Stimulated activated naive B cell treated with anti-CD40 and anti-IgM and Interleukin-4, amounts not matched to agents 10 μg/mL and 1 μg/mL and 100 μg/mL, for 72 hours (primary cell): ENCODE measurements at regions not wholly inside any gene's neighbourhood (a gene's known extent, or its start where the extent isn't known, plus 50 kb on each side); places are given as distances from the start of the nearest gene placed in this dataset.
"Not testable (repeated sequence)": the region's sequence is repeated elsewhere in the genome, so short reads cannot be mapped to it uniquely, and the experiment has no call there.

Experiments used
- ATAC-seq, 2 donors: fragments of 150-1000 bp; cut with Tn5 transposase; replicated peaks; 2 replicates each; pipeline ENCODE4 v1.10.0; 2021; ENCODE audit warnings: moderate library complexity in 1 of 2
- DNase-seq: peaks from one replicate; pipeline ENCODE4 v3.0.0; 2021
- H3K27ac Mint-ChIP-seq: one replicate; pipeline ENCODE4 v1.8.0; 2022; ENCODE audit warnings: mild to moderate bottlenecking, mixed read lengths
- H3K27me3 Mint-ChIP-seq, 2 donors: one replicate each; pipeline ENCODE4 v1.8.0; 2022; ENCODE audit warnings: mixed read lengths in 2 of 2
- H3K36me3 Mint-ChIP-seq, 2 donors: one replicate each; pipeline ENCODE4 v1.8.0; 2022; ENCODE audit warnings: mixed read lengths in 2 of 2, mild to moderate bottlenecking in 1 of 2
- H3K4me1 Mint-ChIP-seq, 2 donors: one replicate each; pipeline ENCODE4 v1.8.0; 2022; ENCODE audit warnings: mixed read lengths in 2 of 2, mild to moderate bottlenecking in 1 of 2
- H3K4me3 Mint-ChIP-seq, 2 donors: one replicate each; pipeline ENCODE4 v1.8.0; 2022; ENCODE audit warnings: mild to moderate bottlenecking in 2 of 2, mixed read lengths in 2 of 2, moderate library complexity in 1 of 2
- H3K9me3 Mint-ChIP-seq, 2 donors: one replicate each; pipeline ENCODE4 v1.8.0; 2022; ENCODE audit warnings: mixed read lengths in 2 of 2, mild to moderate bottlenecking in 1 of 2

DNA sequence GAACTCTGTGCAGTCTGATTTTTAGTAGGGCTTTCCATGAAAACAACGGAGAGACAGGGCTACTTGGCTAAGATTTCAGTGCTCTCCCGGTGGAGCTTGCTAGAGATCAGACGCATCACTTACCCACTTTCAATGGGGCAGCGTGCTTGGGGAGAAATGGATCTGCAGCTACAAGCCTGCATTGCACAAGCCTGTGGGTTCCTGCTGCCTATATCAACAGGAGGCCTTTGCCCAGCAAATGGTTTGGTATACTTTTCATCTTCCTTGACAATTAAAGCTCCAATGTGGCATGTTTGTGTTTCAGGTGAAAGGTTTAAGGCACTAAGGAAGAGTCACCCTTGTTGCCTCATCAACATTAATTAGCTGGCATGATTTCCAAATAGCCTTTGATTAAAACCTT lies 136.0 kb upstream of the FOXQ1 start:
- Mint-ChIP-seq H3K4me1 (no peaks in the 10 kb centered on the region), H3K27ac (no peak overlapping the region), H3K36me3 (no peaks in the 10 kb centered on the region), H3K27me3 (peaks cover 12 to 22% of the 10 kb centered on the region in 2 donors), H3K4me3 (no peak overlapping the region), H3K9me3 (peaks cover 3% of the 10 kb centered on the region in 2 donors)
- DNase-seq = no peak
- ATAC-seq = no peak

DNA sequence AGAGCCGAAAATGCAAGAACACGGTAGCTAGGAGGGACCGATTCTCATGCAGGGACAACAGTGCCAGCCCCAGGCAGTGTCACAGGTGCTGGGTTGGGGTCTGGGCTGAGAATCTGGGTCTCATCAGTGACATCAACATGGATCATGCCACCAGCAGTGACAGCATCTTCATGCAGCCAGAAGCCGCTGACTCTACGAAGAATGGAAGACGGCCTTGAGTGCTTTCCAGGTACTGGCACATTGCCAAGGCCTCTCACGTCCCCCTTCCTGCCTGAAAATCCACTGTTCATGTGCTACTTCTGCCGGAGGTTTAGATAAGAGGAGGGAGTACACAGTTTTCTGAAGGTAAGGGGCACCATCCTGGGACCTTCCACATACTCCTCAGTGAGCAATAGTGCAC lies 141.1 kb upstream of the FOXQ1 start:
- H3K27ac Mint-ChIP-seq = no peak overlapping the region
- H3K4me1 Mint-ChIP-seq = no peaks in the 10 kb centered on the region
- H3K36me3 Mint-ChIP-seq = no peaks in the 10 kb centered on the region
- DNase-seq = no peak
- H3K9me3 Mint-ChIP-seq = peaks cover 3% of the 10 kb centered on the region in 2 donors
- peaks cover 11 to 16% of the 10 kb centered on the region in 2 donors for H3K27me3 Mint-ChIP-seq
- no peak for ATAC-seq
- H3K4me3 Mint-ChIP-seq = no peak overlapping the region

GRCh38 chr6:1164600-1164999 lies 147.3 kb upstream of the FOXQ1 start:
- H3K4me3 Mint-ChIP-seq = no peak overlapping the region
- H3K36me3 Mint-ChIP-seq = no peaks in the 10 kb centered on the region
- ATAC-seq = no peak
- DNase-seq = no peak
- peaks cover 18 to 24% of the 10 kb centered on the region in 2 donors for H3K27me3 Mint-ChIP-seq
- no peak overlapping the region for H3K27ac Mint-ChIP-seq
- no peaks in the 10 kb centered on the region for H3K4me1 Mint-ChIP-seq
- peaks cover 0 to 1% of the 10 kb centered on the region in 2 donors for H3K9me3 Mint-ChIP-seq

DNA sequence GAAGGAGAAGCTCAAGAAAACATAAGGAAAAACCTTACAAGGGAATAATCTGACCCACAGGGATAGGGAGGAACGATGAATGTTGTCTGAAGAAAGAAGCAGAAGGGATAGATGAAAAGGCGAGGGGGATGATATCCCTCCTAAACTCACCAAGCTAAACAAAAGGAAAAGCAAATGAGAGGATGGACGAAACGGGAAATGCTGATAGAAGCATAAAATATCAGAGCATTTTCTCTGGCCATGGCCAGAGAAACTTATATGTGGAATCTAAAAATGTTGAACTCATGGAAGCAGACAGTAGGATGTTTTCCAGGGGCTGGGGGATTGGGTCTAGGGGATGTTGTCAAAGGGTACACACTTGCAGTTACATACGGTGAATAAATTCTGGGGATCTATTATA lies 148.4 kb upstream of the FOXQ1 start:
- Mint-ChIP-seq H3K4me1 (no peaks in the 10 kb centered on the region), H3K4me3 (no peak overlapping the region), H3K27ac (no peak overlapping the region), H3K27me3 (peaks cover 13 to 18% of the 10 kb centered on the region in 2 donors), H3K36me3 (no peaks in the 10 kb centered on the region), H3K9me3 (peaks cover 0 to 1% of the 10 kb centered on the region in 2 donors)
- no peak for DNase-seq
- ATAC-seq = no peak

GRCh38 chr6:1162367-1163275 lies 149.3 kb upstream of the FOXQ1 start:
- Mint-ChIP-seq H3K4me1 (no peaks in the 10 kb centered on the region), H3K4me3 (no peak overlapping the region), H3K27me3 (peaks cover 13 to 18% of the 10 kb centered on the region in 2 donors), H3K27ac (no peak overlapping the region), H3K9me3 (peaks cover 0 to 3% of the 10 kb centered on the region in 2 donors), H3K36me3 (no peaks in the 10 kb centered on the region)
- no peak for DNase-seq
- ATAC-seq = no peak

- not testable (repeated sequence) for ATAC-seq, DNase-seq, H3K36me3 Mint-ChIP-seq
Observed at GRCh38 chr6:1156411-1156810, 155.5 kb upstream of the FOXQ1 start.

DNA sequence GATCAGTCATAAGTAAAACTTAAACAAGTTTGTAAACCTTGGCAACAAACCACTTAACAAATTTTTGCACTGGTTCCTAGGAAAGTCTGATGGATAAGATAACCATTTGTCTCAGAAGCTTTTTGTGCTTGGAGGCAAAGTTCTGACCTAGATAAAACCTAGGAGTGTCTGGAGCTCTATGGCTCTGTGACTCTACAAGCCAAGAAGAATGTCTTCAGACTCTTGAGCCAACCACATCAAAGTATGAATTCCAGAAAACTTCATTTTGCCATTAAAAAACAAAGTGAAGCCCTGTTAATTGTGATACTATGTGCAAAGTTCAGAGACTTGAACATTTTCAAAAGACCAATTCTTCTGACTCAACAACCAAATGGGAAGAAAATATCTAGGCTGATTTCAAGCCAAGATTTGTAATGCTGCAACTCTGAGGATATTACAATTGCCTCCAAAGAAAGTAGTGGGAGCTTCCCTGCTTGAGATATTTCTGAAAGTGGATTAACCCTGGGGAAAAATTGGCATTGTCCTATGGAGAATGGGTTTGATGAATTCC lies 158.1 kb upstream of the FOXQ1 start:
- ATAC-seq (no peak), DNase-seq (no peak)
- Mint-ChIP-seq H3K4me1 (no peaks in the 10 kb centered on the region), H3K4me3 (no peak overlapping the region), H3K27me3 (peaks cover 13 to 15% of the 10 kb centered on the region in 2 donors), H3K9me3 (peaks cover 5 to 15% of the 10 kb centered on the region in 2 donors), H3K36me3 (no peaks in the 10 kb centered on the region), H3K27ac (no peak overlapping the region)

More at GRCh38 chr6:1156411-1156810, 155.5 kb upstream of the FOXQ1 start:
- H3K4me1 Mint-ChIP-seq, H3K4me3 Mint-ChIP-seq, H3K27ac Mint-ChIP-seq: not testable (repeated sequence)
- Mint-ChIP-seq H3K27me3 (peaks cover 11 to 13% of the 10 kb centered on the region in 2 donors), H3K9me3 (peaks cover 5 to 16% of the 10 kb centered on the region in 2 donors)

DNA sequence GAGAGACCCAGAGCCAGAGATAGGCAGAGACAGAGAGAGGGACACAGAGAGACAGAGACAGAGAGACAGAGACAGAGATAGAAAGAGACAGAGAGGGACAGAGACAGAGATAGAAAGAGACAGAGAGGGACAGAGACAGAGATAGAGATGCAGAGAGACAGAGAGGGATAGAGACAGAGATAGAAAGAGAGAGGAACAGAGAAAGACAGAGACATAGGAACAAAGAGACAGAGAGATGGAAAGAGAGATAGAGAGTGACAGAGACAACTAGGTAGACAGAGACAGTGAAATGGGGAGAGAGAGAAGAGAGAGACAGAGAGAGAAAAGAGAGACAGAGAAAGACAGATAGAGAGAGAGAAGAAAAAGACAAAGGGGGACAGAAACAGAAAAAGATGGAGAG lies 165.4 kb upstream of the FOXQ1 start:
- no peak overlapping the region for H3K4me3 Mint-ChIP-seq
- H3K27ac Mint-ChIP-seq = no peak overlapping the region
- H3K9me3 Mint-ChIP-seq = no peaks in the 10 kb centered on the region
- ATAC-seq = no peak
- H3K36me3 Mint-ChIP-seq = no peaks in the 10 kb centered on the region
- H3K4me1 Mint-ChIP-seq = no peaks in the 10 kb centered on the region
- peaks cover 22 to 44% of the 10 kb centered on the region in 2 donors for H3K27me3 Mint-ChIP-seq
- no peak for DNase-seq

DNA sequence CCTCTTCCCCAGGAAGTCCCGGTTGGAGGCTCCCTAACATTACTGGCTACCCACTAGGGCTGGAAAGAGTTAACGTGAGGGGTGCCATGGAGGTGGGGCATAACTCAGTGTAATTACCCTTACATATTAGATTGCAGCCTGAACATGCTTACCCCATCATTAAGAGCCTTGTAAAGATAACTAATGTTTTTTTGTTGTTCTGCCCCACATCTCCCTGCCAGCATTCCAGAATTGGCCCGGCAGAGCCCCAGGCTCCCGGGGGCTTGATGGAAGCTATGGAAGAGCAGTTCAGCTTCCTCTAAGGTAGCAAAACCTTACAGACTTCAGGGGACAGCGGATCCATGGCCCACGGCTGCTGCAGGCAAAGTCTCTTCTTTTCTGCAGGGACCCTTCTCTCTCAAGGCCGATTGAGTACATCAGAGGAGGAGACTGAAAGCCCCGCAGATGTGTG lies 166.1 kb upstream of the FOXQ1 start:
- H3K27ac Mint-ChIP-seq = no peak overlapping the region

DNA sequence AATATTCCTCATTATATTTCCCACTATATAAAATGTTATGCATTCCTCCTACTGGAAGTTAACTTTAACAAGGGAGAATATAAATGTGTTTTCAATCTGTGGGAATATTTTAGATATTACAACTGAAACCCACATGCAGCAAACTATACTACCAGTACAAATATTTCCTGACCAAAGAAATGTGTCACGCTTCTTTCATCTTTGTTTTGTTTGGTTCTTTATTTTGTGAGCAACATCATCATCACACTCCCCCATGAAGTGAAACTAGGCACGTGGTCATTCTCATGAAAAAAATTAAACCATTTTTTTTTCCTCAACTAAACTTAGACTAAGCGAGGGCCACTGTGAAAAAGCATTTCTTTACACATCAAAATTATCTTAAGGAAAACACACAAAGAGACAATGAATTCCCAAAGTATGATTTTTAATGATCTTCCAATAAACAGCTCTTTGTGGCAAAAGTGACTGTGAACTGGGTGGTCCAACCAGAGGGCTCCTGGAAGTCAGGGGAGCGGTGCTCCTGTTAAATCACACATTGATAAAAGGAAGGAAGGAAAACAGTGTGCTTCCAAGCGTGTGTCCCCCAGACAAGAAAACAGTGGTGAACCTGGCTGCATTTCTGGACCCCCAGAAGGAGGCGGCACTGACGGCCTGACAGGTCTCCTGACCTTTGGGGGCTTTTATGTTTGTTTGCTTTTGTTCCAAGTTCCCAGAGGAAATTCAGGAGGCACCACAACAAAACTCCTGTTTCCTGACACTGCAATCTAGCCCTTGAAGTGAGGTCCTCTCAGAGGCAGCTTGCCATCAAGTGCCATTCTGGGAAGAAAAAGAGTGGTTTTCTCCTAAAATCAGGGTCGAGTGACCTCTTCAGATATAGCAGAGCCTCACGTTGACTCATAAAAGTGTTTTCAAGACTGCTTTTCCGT lies 166.8 kb upstream of the FOXQ1 start:
- Mint-ChIP-seq H3K4me3 (no peak overlapping the region), H3K9me3 (no peaks in the 10 kb centered on the region), H3K4me1 (no peaks in the 10 kb centered on the region), H3K36me3 (no peaks in the 10 kb centered on the region), H3K27me3 (peaks cover 17 to 37% of the 10 kb centered on the region in 2 donors), H3K27ac (no peak overlapping the region)
- no peak for DNase-seq
- ATAC-seq = no peak

More for the DNA sequence above, 166.1 kb upstream of the FOXQ1 start:
- Mint-ChIP-seq H3K9me3 (no peaks in the 10 kb centered on the region), H3K4me3 (no peak overlapping the region), H3K36me3 (no peaks in the 10 kb centered on the region), H3K4me1 (no peaks in the 10 kb centered on the region), H3K27me3 (peaks cover 21 to 43% of the 10 kb centered on the region in 2 donors)
- DNase-seq = no peak
- ATAC-seq = no peak

- no peak overlapping the region for H3K27ac Mint-ChIP-seq
- no peak overlapping the region for H3K4me3 Mint-ChIP-seq
- ATAC-seq (no peak), DNase-seq (no peak)
- peaks cover 27 to 47% of the 10 kb centered on the region in 2 donors for H3K27me3 Mint-ChIP-seq
- H3K36me3 Mint-ChIP-seq = no peaks in the 10 kb centered on the region
- no peaks in the 10 kb centered on the region for H3K4me1 Mint-ChIP-seq
- peaks cover 5 to 11% of the 10 kb centered on the region in 2 donors for H3K9me3 Mint-ChIP-seq
Observed at GRCh38 chr6:1143655-1144054, 168.2 kb upstream of the FOXQ1 start.

GRCh38 chr6:1139155-1139890 lies 172.6 kb upstream of the FOXQ1 start:
- H3K4me3 Mint-ChIP-seq = no peak overlapping the region
- no peak for DNase-seq
- peaks cover 6 to 14% of the 10 kb centered on the region in 2 donors for H3K9me3 Mint-ChIP-seq

DNA sequence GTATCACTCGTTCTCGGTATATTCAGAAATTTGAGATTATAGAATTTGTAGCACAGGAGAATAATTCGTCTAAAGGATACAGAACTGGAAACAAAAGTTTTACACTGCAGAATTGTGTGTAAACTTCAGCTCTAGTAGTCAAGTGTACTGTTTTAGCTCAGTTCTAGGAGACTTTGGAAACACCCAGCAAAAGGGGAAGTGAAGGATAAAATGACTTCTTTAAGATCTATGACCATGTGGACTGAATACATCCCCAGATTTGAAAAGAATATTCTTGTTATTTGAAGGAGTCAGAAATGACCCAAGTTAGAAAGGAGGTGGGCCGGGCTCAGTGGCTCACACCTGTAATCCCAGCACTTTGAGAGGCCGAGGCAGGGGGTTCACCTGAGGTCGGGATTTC lies 174.0 kb upstream of the FOXQ1 start:
- no peak overlapping the region for H3K27ac Mint-ChIP-seq
- H3K36me3 Mint-ChIP-seq = no peaks in the 10 kb centered on the region
- DNase-seq (no peak), ATAC-seq (no peak)
- no peaks in the 10 kb centered on the region for H3K4me1 Mint-ChIP-seq
- peaks cover 6 to 14% of the 10 kb centered on the region in 2 donors for H3K9me3 Mint-ChIP-seq
- no peak overlapping the region for H3K4me3 Mint-ChIP-seq
- peaks cover 26 to 42% of the 10 kb centered on the region in 2 donors for H3K27me3 Mint-ChIP-seq

More at GRCh38 chr6:1139155-1139890, 172.6 kb upstream of the FOXQ1 start:
- H3K4me1 Mint-ChIP-seq = no peaks in the 10 kb centered on the region
- H3K27me3 Mint-ChIP-seq = peaks cover 19 to 32% of the 10 kb centered on the region in 2 donors
- ATAC-seq = no peak
- H3K36me3 Mint-ChIP-seq = no peaks in the 10 kb centered on the region
- H3K27ac Mint-ChIP-seq = no peak overlapping the region
